MM.1S (cell line): ENCODE measurements at regions not wholly inside any gene's neighbourhood (a gene's known extent, or its start where the extent isn't known, plus 50 kb on each side); places are given as distances from the start of the nearest gene placed in this dataset.

Experiments
- EZH2 ChIP-seq: fragments of 300-600 bp; sonication (generic); optimal IDR thresholded peaks from 2 replicates; pipeline ENCODE3; 2017; ENCODE audit warnings: low read depth, mild to moderate bottlenecking, antibody characterized with exemption, low read length, mixed read lengths
- EZH2phosphoT487 ChIP-seq: fragments of 300-600 bp; sonication (generic); IDR thresholded peaks from 2 replicates; pipeline ENCODE4 v1.6.1; 2018; ENCODE audit warnings: antibody characterized with exemption, low read length
- TF ChIP-seq, protein P1 (sequence below): fragments of 300-600 bp; sonication (generic); IDR thresholded peaks from 2 replicates; pipeline ENCODE4 v1.5.1; 2016; ENCODE audit warnings: antibody characterized with exemption, low read length, mixed read lengths

GRCh38 chr11:130679247-130679646 lies 230.8 kb downstream of the ADAMTS15 start:
- TF ChIP-seq EZH2 = no peak
- TF ChIP-seq, protein P1, sequence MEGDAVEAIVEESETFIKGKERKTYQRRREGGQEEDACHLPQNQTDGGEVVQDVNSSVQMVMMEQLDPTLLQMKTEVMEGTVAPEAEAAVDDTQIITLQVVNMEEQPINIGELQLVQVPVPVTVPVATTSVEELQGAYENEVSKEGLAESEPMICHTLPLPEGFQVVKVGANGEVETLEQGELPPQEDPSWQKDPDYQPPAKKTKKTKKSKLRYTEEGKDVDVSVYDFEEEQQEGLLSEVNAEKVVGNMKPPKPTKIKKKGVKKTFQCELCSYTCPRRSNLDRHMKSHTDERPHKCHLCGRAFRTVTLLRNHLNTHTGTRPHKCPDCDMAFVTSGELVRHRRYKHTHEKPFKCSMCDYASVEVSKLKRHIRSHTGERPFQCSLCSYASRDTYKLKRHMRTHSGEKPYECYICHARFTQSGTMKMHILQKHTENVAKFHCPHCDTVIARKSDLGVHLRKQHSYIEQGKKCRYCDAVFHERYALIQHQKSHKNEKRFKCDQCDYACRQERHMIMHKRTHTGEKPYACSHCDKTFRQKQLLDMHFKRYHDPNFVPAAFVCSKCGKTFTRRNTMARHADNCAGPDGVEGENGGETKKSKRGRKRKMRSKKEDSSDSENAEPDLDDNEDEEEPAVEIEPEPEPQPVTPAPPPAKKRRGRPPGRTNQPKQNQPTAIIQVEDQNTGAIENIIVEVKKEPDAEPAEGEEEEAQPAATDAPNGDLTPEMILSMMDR = no peak
- no peak for TF ChIP-seq EZH2phosphoT487
